HepG2 (cell line): ENCODE measurements at regions not wholly inside any gene's neighbourhood (a gene's known extent, or its start where the extent isn't known, plus 50 kb on each side); places are given as distances from the start of the nearest gene placed in this dataset.
A peak's percentile ranks its signal among the peaks of the same experiment; 100 is the strongest.

Experiments used
- HDAC2 ChIP-seq: sonication (generic); formaldehyde crosslinking; IDR thresholded peaks from 2 replicates; pipeline ENCODE4 v1.4.0; 2020; ENCODE audit warnings: missing genetic modification reagents
- HMGA1 ChIP-seq: sonication (generic); formaldehyde crosslinking; conservative IDR thresholded peaks from 2 replicates; pipeline ENCODE4 v1.4.0; 2020; ENCODE audit warnings: missing genetic modification reagents
- RXRB ChIP-seq: IDR thresholded peaks from 2 replicates; pipeline ENCODE4 v1.6.1; 2016; ENCODE audit warnings: borderline replicate concordance, missing genetic modification reagents, missing compliant biosample characterization
- SAP130 ChIP-seq: IDR thresholded peaks from 2 replicates; pipeline ENCODE4 v1.6.1; 2016; ENCODE audit warnings: low read depth
- SOX13 ChIP-seq, 3 experiments: fragments of 450-650 bp in 1 of 3; sonication (generic) in 1 of 3; formaldehyde crosslinking in 1 of 3; IDR thresholded peaks in 2 of 3; conservative IDR thresholded peaks in 1 of 3; 2 replicates each; pipeline versions ENCODE4 v1.5.0 to v1.6.1; 2016 to 2020; ENCODE audit warnings: antibody characterized with exemption in 1 of 3, mild to moderate bottlenecking in 1 of 3, missing compliant biosample characterization in 1 of 3, missing genetic modification reagents in 1 of 3, moderate library complexity in 1 of 3
- ZNF225 ChIP-seq: sonication (generic); formaldehyde crosslinking; IDR thresholded peaks from 2 replicates; pipeline ENCODE4 v1.4.0; 2020; ENCODE audit warnings: mild to moderate bottlenecking, missing genetic modification reagents
- ZNF292 ChIP-seq: sonication (generic); formaldehyde crosslinking; IDR thresholded peaks from 2 replicates; pipeline ENCODE4 v1.8.1; 2022; ENCODE audit warnings: mild to moderate bottlenecking, low read depth, missing genetic modification reagents, borderline replicate concordance
- ZNF790 ChIP-seq: sonication (generic); formaldehyde crosslinking; IDR thresholded peaks from 2 replicates; pipeline ENCODE4 v1.8.0; 2022; ENCODE audit warnings: missing genetic modification reagents, mild to moderate bottlenecking, borderline replicate concordance
- ZNF816 ChIP-seq: sonication (generic); formaldehyde crosslinking; IDR thresholded peaks from 2 replicates; pipeline ENCODE4 v1.8.0; 2022; ENCODE audit warnings: missing genetic modification reagents, mild to moderate bottlenecking, borderline replicate concordance
- TF ChIP-seq, protein P1 (sequence below): sonication (generic); formaldehyde crosslinking; IDR thresholded peaks from 2 replicates; pipeline ENCODE4 v1.5.1; 2020; ENCODE audit warnings: mild to moderate bottlenecking, missing genetic modification reagents, borderline replicate concordance
- TF ChIP-seq, protein P2 (sequence below): sonication (generic); formaldehyde crosslinking; IDR thresholded peaks from 2 replicates; pipeline ENCODE4 v1.4.0; 2020; ENCODE audit warnings: missing genetic modification reagents

DNA sequence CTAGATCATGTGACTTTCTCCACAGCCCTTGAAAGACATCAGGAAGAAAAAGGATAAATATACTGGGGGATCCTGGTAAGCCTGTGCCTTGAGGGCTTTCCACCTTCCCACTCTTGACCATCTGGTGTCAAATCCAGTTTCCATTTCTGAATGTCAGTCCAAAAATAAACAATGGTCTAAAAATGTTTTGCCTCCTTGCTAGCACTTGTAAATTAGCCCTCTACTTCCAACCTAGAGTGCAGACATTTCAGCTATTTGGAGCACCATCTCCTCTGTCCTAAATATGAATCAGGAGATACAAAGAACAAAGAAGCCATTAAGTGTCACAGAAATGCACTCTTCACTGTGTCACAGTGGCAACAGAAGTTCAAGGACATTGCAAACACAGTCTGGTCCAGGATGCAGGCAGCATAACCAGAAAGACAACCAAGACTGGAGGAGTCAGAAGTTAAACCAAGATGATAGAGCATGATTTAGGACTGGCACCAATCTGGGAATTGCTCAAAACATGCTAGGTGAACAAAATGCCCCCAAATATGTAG, 88.1 kb downstream of the CCDC34 start (continued):
- TF ChIP-seq, protein P1, sequence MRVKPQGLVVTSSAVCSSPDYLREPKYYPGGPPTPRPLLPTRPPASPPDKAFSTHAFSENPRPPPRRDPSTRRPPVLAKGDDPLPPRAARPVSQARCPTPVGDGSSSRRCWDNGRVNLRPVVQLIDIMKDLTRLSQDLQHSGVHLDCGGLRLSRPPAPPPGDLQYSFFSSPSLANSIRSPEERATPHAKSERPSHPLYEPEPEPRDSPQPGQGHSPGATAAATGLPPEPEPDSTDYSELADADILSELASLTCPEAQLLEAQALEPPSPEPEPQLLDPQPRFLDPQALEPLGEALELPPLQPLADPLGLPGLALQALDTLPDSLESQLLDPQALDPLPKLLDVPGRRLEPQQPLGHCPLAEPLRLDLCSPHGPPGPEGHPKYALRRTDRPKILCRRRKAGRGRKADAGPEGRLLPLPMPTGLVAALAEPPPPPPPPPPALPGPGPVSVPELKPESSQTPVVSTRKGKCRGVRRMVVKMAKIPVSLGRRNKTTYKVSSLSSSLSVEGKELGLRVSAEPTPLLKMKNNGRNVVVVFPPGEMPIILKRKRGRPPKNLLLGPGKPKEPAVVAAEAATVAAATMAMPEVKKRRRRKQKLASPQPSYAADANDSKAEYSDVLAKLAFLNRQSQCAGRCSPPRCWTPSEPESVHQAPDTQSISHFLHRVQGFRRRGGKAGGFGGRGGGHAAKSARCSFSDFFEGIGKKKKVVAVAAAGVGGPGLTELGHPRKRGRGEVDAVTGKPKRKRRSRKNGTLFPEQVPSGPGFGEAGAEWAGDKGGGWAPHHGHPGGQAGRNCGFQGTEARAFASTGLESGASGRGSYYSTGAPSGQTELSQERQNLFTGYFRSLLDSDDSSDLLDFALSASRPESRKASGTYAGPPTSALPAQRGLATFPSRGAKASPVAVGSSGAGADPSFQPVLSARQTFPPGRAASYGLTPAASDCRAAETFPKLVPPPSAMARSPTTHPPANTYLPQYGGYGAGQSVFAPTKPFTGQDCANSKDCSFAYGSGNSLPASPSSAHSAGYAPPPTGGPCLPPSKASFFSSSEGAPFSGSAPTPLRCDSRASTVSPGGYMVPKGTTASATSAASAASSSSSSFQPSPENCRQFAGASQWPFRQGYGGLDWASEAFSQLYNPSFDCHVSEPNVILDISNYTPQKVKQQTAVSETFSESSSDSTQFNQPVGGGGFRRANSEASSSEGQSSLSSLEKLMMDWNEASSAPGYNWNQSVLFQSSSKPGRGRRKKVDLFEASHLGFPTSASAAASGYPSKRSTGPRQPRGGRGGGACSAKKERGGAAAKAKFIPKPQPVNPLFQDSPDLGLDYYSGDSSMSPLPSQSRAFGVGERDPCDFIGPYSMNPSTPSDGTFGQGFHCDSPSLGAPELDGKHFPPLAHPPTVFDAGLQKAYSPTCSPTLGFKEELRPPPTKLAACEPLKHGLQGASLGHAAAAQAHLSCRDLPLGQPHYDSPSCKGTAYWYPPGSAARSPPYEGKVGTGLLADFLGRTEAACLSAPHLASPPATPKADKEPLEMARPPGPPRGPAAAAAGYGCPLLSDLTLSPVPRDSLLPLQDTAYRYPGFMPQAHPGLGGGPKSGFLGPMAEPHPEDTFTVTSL (CRISPR knock-in tag): peak; percentile 77; the same call in 1 of the 2 replicates
- TF ChIP-seq ZNF225: no peak
- no peak for TF ChIP-seq SOX13 (IDR thresholded peaks at IDR 0.05)
- peak in 1 of 2 experiments; percentile 79; a peak in 2 of 4 replicates for TF ChIP-seq SOX13 (CRISPR knock-in tag; conservative IDR thresholded peaks at IDR 0.05 in 1 of 2, IDR thresholded peaks at IDR 0.05 in 1 of 2)
- TF ChIP-seq ZNF292 (CRISPR knock-in tag): peak; percentile 82; the same call in 1 of the 2 replicates
- TF ChIP-seq SAP130 (CRISPR knock-in tag): peak; percentile 46
- no peak for TF ChIP-seq HMGA1 (CRISPR knock-in tag)
- no peak for TF ChIP-seq ZNF790 (CRISPR knock-in tag)
- TF ChIP-seq, protein P2, sequence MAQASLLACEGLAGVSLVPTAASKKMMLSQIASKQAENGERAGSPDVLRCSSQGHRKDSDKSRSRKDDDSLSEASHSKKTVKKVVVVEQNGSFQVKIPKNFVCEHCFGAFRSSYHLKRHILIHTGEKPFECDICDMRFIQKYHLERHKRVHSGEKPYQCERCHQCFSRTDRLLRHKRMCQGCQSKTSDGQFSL (CRISPR knock-in tag): no peak
- peak; percentile 85; the same call in 1 of the 2 replicates for TF ChIP-seq RXRB (CRISPR knock-in tag)
- no peak for TF ChIP-seq ZNF816 (CRISPR knock-in tag)
- TF ChIP-seq HDAC2 (CRISPR knock-in tag): peak; percentile 73; the same call in 1 of the 2 replicates
